Right lobe of liver (tissue), 6 donors: ENCODE measurements at regions not wholly inside any gene's neighbourhood (a gene's known extent, or its start where the extent isn't known, plus 50 kb on each side); places are given as distances from the start of the nearest gene placed in this dataset.

Experiments used
- ATAC-seq, 4 donors: fragments of 200-7000 bp; cut with Tn5 transposase; one replicate each; pipeline ENCODE4 v1.9.1; 2020; ENCODE audit warnings: mild to moderate bottlenecking in 4 of 4, moderate library complexity in 4 of 4
- DNase-seq, 3 donors: peaks; one replicate each; pipeline ENCODE4 v3.0.0-alpha.2; 2020
- H3K27ac ChIP-seq, 3 donors: fragments of 200-600 bp; one replicate each; pipeline ENCODE4 v1.8.0; 2022
- H3K27me3 ChIP-seq, 2 donors: fragments of 200-600 bp; one replicate each; pipeline ENCODE4 v1.8.0; 2022
- H3K36me3 ChIP-seq, 4 donors: fragments of 200-600 bp; sonication (generic) in 1 of 4; one replicate each; pipeline versions ENCODE4 v1.5.1 to v1.8.0; 2017 to 2022; ENCODE audit warnings: control low read depth in 1 of 4
- H3K4me1 ChIP-seq, 4 donors: fragments of 200-600 bp; sonication (generic) in 1 of 4; one replicate each; pipeline versions ENCODE4 v1.5.1 to v1.8.0; 2017 to 2022; ENCODE audit warnings: control low read depth in 1 of 4
- H3K4me3 ChIP-seq, 3 donors: fragments of 200-600 bp; one replicate each; pipeline ENCODE4 v1.8.0; 2022
- H3K9me3 ChIP-seq, 4 donors: fragments of 200-600 bp; sonication (generic) in 1 of 4; one replicate each; pipeline versions ENCODE4 v1.5.1 to v1.8.0; 2017 to 2022; ENCODE audit warnings: control low read depth in 1 of 4
- POLR2A ChIP-seq: fragments of 450-650 bp; IDR thresholded peaks from one replicate; pipeline ENCODE4 v1.6.1; 2017; ENCODE audit warnings: antibody characterized with exemption, mild to moderate bottlenecking
- WGBS: methylation state at CpG from one replicate; pipeline ENCODE4 v1.1.6; 2018; ENCODE audit warnings: low coverage, low lambda C conversion rate; ENCODE audit not compliant: insufficient coverage; ENCODE audit errors: missing lambda C conversion rate; 5-methylcytosine and 5-hydroxymethylcytosine counted together
- intact Hi-C, 2 donors: fragments of 100-400 bp; cut with DNase I; formaldehyde crosslinking; loops; one replicate each; pipeline versions ENCODE4 v1.11.2 to v1.14.1; 2022
- TF ChIP-seq, protein P1 (sequence below), 4 donors: fragments of 200-600 bp in 3 of 4; fragments of 450-650 bp in 1 of 4; IDR thresholded peaks; one replicate each; pipeline versions ENCODE4 v1.5.1 to v1.8.0; 2016 to 2022; ENCODE audit warnings: antibody characterized with exemption in 4 of 4, mild to moderate bottlenecking in 2 of 4
- donor health status: DM: no; HTN: yes; CAD: no.
- donor health status: DM: no; HTN: no; CAD: no.
- donor health status: DM: no; HTN: no; CAD: no.
- donor health status: DM: no; HTN: yes; CAD: no.
- donor health status: DM: no; HTN: yes; CAD: no.

DNA sequence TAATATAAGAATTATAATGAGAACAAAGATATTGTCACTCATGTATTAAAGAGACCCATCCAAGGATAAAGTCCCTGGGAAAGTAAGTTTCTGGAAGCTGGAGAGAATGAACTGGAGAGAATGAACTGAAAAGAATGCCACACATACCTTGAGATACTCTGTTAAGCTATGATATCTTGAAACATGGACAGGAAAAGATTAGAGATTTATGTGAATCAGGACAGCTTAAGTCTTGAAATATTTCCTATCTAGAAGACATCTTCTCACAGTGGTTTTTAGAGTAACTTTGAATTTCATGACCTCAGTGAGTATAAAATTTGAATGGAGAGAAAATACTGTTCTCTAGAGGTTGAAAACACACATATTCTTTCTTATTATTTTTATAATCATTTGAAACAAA, 201.3 kb upstream of the HMCN1 start:
- H3K9me3 ChIP-seq: no peaks in the 10 kb centered on the region
- H3K4me3 ChIP-seq: no peak overlapping the region
- TF ChIP-seq, protein P1, sequence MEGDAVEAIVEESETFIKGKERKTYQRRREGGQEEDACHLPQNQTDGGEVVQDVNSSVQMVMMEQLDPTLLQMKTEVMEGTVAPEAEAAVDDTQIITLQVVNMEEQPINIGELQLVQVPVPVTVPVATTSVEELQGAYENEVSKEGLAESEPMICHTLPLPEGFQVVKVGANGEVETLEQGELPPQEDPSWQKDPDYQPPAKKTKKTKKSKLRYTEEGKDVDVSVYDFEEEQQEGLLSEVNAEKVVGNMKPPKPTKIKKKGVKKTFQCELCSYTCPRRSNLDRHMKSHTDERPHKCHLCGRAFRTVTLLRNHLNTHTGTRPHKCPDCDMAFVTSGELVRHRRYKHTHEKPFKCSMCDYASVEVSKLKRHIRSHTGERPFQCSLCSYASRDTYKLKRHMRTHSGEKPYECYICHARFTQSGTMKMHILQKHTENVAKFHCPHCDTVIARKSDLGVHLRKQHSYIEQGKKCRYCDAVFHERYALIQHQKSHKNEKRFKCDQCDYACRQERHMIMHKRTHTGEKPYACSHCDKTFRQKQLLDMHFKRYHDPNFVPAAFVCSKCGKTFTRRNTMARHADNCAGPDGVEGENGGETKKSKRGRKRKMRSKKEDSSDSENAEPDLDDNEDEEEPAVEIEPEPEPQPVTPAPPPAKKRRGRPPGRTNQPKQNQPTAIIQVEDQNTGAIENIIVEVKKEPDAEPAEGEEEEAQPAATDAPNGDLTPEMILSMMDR (IDR thresholded peaks at IDR 0.05): no peak
- TF ChIP-seq POLR2A: no peak
- no peak overlapping the region for H3K27ac ChIP-seq
- ATAC-seq: no peak
- H3K4me1 ChIP-seq: peaks cover 0 to 24% (median 8%) of the 10 kb centered on the region in 4 donors
- intact Hi-C loops: no loop called here
- no peak for DNase-seq
- no peaks in the 10 kb centered on the region for H3K36me3 ChIP-seq
- no peaks in the 10 kb centered on the region for H3K27me3 ChIP-seq

- Histone ChIP-seq H3K27me3 (no peaks in the 10 kb centered on the region), H3K27ac (no peak overlapping the region), H3K4me3 (no peak overlapping the region), H3K9me3 (no peaks in the 10 kb centered on the region), H3K36me3 (no peaks in the 10 kb centered on the region), H3K4me1 (peaks cover 0 to 24% (median 8%) of the 10 kb centered on the region in 4 donors)
- no peak for DNase-seq
- intact Hi-C loops: no loop called here
- TF ChIP-seq, protein P1 (IDR thresholded peaks at IDR 0.05): no peak
- TF ChIP-seq POLR2A: no peak
- ATAC-seq: no peak
- WGBS: 87% methylated on average over 4 of the region's 4 CpGs
These were observed 202.4 kb upstream of the HMCN1 start for GRCh38 chr1:185531838-185532237.

GRCh38 chr1:185530215-185530614, 204.0 kb upstream of the HMCN1 start:
- intact Hi-C loops: no loop called here
- ATAC-seq: no peak
- TF ChIP-seq, protein P1 (IDR thresholded peaks at IDR 0.05): no peak
- no peak for TF ChIP-seq POLR2A

DNA sequence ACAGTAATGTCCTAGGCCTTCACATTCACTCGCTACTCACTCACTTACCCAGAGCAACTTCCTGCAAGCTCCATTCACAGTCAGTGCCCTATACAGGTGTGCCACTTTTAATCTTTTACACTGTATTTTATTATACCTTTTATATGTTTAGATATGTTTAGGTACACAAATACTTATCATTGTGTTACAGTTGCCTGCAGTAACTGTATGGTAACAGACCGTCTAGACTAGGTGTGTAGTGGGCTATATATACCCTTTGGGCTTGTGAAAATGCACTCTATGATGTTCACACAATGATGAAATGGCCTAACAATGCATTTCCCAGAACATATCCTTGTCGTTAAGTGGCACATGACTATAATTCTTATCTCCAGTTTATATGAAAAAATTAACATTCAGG, 204.5 kb upstream of the HMCN1 start:
- no peaks in the 10 kb centered on the region for H3K36me3 ChIP-seq
- H3K4me3 ChIP-seq: no peak overlapping the region
- no peaks in the 10 kb centered on the region for H3K27me3 ChIP-seq
- peaks cover 0 to 16% (median 4%) of the 10 kb centered on the region in 4 donors for H3K4me1 ChIP-seq
- no peak overlapping the region for H3K27ac ChIP-seq
- WGBS: 80% methylated on average over 3 of the region's 3 CpGs
- intact Hi-C loops: no loop called here
- no peak for ATAC-seq
- DNase-seq: no peak
- TF ChIP-seq, protein P1 (IDR thresholded peaks at IDR 0.05): no peak
- no peak for TF ChIP-seq POLR2A
- no peaks in the 10 kb centered on the region for H3K9me3 ChIP-seq

More at GRCh38 chr1:185530215-185530614, 204.0 kb upstream of the HMCN1 start:
- no peaks in the 10 kb centered on the region for H3K27me3 ChIP-seq
- peaks cover 0 to 19% (median 5%) of the 10 kb centered on the region in 4 donors for H3K4me1 ChIP-seq
- H3K27ac ChIP-seq: no peak overlapping the region
- WGBS: 95% methylated on average over 3 of the region's 3 CpGs
- no peak overlapping the region for H3K4me3 ChIP-seq
- H3K36me3 ChIP-seq: no peaks in the 10 kb centered on the region
- H3K9me3 ChIP-seq: no peaks in the 10 kb centered on the region
- DNase-seq: no peak

- Histone ChIP-seq H3K9me3 (no peaks in the 10 kb centered on the region), H3K4me1 (peaks cover 0 to 4% (median 0%) of the 10 kb centered on the region in 4 donors), H3K27ac (no peak overlapping the region), H3K27me3 (no peaks in the 10 kb centered on the region), H3K4me3 (no peak overlapping the region), H3K36me3 (no peaks in the 10 kb centered on the region)
- ATAC-seq (no peak), DNase-seq (no peak)
- intact Hi-C loops: no loop called here
- TF ChIP-seq, protein P1 (IDR thresholded peaks at IDR 0.05): no peak
- TF ChIP-seq POLR2A: no peak
- 77% methylated on average over 4 of the region's 4 CpGs for whole genome bisulfite sequencing
These were observed 206.0 kb upstream of the HMCN1 start for GRCh38 chr1:185528084-185528676.
